ENCODE measurements at regions not wholly inside any gene's neighbourhood (a gene's known extent, or its start where the extent isn't known, plus 50 kb on each side); places are given as distances from the start of the nearest gene placed in this dataset.

- ChIA-PET POLR2A (no interaction called here), CTCF (no interaction called here)
- FAIRE-seq: no peak
- H3K9me3 ChIP-seq (replicated peaks; ENCODE audit: control insufficient read depth, insufficient read depth, low read length): no peaks in the 10 kb centered on the region
- no peak overlapping the region for H2AFZ ChIP-seq (ENCODE audit: low read depth, low read length)
- no peaks in the 10 kb centered on the region for H3K79me2 ChIP-seq (ENCODE audit: control insufficient read depth, insufficient read depth, low read length)
- H3K4me1 ChIP-seq (ENCODE audit: control insufficient read depth, extremely low read depth, insufficient read depth, low read length): no peaks in the 10 kb centered on the region
- intact Hi-C loops (cut with micrococcal nuclease): no loop called here
- no TSS peak for BruUV-seq (replicated peaks)
- no peaks in the 10 kb centered on the region for H3K27me3 ChIP-seq (ENCODE audit: control insufficient read depth in 2 of 2, insufficient read depth in 2 of 2, low read length in 2 of 2)
- dilution Hi-C loops (cut with MboI; ENCODE audit: extremely low pct_ligation_motif_present, low sequenced_read_pairs): no loop called here
- no peaks in the 10 kb centered on the region for H3K36me3 ChIP-seq (ENCODE audit: control insufficient read depth in 2 of 2, extremely low read depth in 1 of 2, insufficient read depth in 2 of 2, low read length in 2 of 2)
- TF ChIP-seq JUN (IDR thresholded peaks at IDR 0.05; ENCODE audit: borderline replicate concordance, insufficient read depth, insufficient read length, low read depth) (no peak), MAX (IDR thresholded peaks at IDR 0.05; ENCODE audit: insufficient read depth, insufficient read length) (no peak), EZH2 (IDR thresholded peaks at IDR 0.05; ENCODE audit: borderline replicate concordance, low read depth, low read length, severe bottlenecking) (no peak), POLR2A (IDR thresholded peaks at IDR 0.05; ENCODE audit: low read depth, low read length) (no peak)
- no peaks in the 10 kb centered on the region for H4K20me1 ChIP-seq (replicated peaks; ENCODE audit: control insufficient read depth, extremely low read depth, insufficient read depth, low read length)
- no peak overlapping the region for H3K27ac ChIP-seq (ENCODE audit: insufficient read depth, low read depth, low read length)
- DNase-seq (ENCODE audit: low read depth, low spot score): no peak
- no peak overlapping the region for H3K4me2 ChIP-seq (ENCODE audit: insufficient read depth, low read length)
- H3K9me1 ChIP-seq (replicated peaks; ENCODE audit: control insufficient read depth, extremely low read depth, insufficient read depth, low read length): no peaks in the 10 kb centered on the region
- H3K4me3 ChIP-seq (replicated peaks in 1 of 3; ENCODE audit: insufficient read depth in 1 of 3, low read depth in 1 of 3, low read length in 3 of 3): no peak overlapping the region
- no peak overlapping the region for H3K9ac ChIP-seq (replicated peaks; ENCODE audit: extremely low read depth, insufficient read depth, low read length)
Observed at GRCh38 chrX:7253565-7253964, 105.6 kb upstream of the PUDP start.

GRCh38 chrX:7252013-7252610 lies 104.2 kb upstream of the PUDP start:
- no peaks in the 10 kb centered on the region for H3K9me3 ChIP-seq (replicated peaks; ENCODE audit: control insufficient read depth, insufficient read depth, low read length)
- no TSS peak for BruUV-seq (replicated peaks)
- intact Hi-C loops (cut with micrococcal nuclease) (no loop called here), dilution Hi-C loops (cut with MboI; ENCODE audit: extremely low pct_ligation_motif_present, low sequenced_read_pairs) (no loop called here)
- no peak overlapping the region for H3K9ac ChIP-seq (replicated peaks; ENCODE audit: extremely low read depth, insufficient read depth, low read length)
- no peak overlapping the region for H3K4me3 ChIP-seq (replicated peaks in 1 of 3; ENCODE audit: insufficient read depth in 1 of 3, low read depth in 1 of 3, low read length in 3 of 3)
- no peak overlapping the region for H3K27ac ChIP-seq (ENCODE audit: insufficient read depth, low read depth, low read length)
- ChIA-PET CTCF (no interaction called here), POLR2A (no interaction called here)
- H3K4me2 ChIP-seq (ENCODE audit: insufficient read depth, low read length): no peak overlapping the region
- H3K27me3 ChIP-seq (ENCODE audit: control insufficient read depth in 2 of 2, insufficient read depth in 2 of 2, low read length in 2 of 2): no peaks in the 10 kb centered on the region
- H3K9me1 ChIP-seq (replicated peaks; ENCODE audit: control insufficient read depth, extremely low read depth, insufficient read depth, low read length): no peaks in the 10 kb centered on the region
- H4K20me1 ChIP-seq (replicated peaks; ENCODE audit: control insufficient read depth, extremely low read depth, insufficient read depth, low read length): no peaks in the 10 kb centered on the region
- DNase-seq (ENCODE audit: low read depth, low spot score): no peak
- FAIRE-seq: no peak
- H2AFZ ChIP-seq (ENCODE audit: low read depth, low read length): no peak overlapping the region
- no peaks in the 10 kb centered on the region for H3K36me3 ChIP-seq (ENCODE audit: control insufficient read depth in 2 of 2, extremely low read depth in 1 of 2, insufficient read depth in 2 of 2, low read length in 2 of 2)
- no peak for TF ChIP-seq FOS (IDR thresholded peaks at IDR 0.05; ENCODE audit: borderline replicate concordance, insufficient read depth, low read length)
- no peak for TF ChIP-seq POLR2AphosphoS5 (IDR thresholded peaks at IDR 0.05; ENCODE audit: insufficient read depth, low read depth, low read length)
- TF ChIP-seq MYC (IDR thresholded peaks at IDR 0.05; ENCODE audit: low read depth, low read length): no peak
- TF ChIP-seq JUN (IDR thresholded peaks at IDR 0.05; ENCODE audit: borderline replicate concordance, insufficient read depth, insufficient read length, low read depth): no peak
- TF ChIP-seq POLR2A (IDR thresholded peaks at IDR 0.05; ENCODE audit: low read depth, low read length): no peak
- TF ChIP-seq MAX (IDR thresholded peaks at IDR 0.05; ENCODE audit: insufficient read depth, insufficient read length): no peak
- TF ChIP-seq EZH2 (IDR thresholded peaks at IDR 0.05; ENCODE audit: borderline replicate concordance, low read depth, low read length, severe bottlenecking): no peak
- TF ChIP-seq GATA2 (IDR thresholded peaks at IDR 0.05; ENCODE audit: insufficient read depth, insufficient read length, low read depth, low read length): no peak
- no peak for TF ChIP-seq CTCF (IDR thresholded peaks at IDR 0.05; ENCODE audit: extremely low read depth in 1 of 2, insufficient read depth in 1 of 2, low read depth in 1 of 2, low read length in 2 of 2)
- no peaks in the 10 kb centered on the region for H3K79me2 ChIP-seq (ENCODE audit: control insufficient read depth, insufficient read depth, low read length)
- no peaks in the 10 kb centered on the region for H3K4me1 ChIP-seq (ENCODE audit: control insufficient read depth, extremely low read depth, insufficient read depth, low read length)
